ENCODE measurements at regions not wholly inside any gene's neighbourhood (a gene's known extent, or its start where the extent isn't known, plus 50 kb on each side); places are given as distances from the start of the nearest gene placed in this dataset.

GRCh38 chr14:22177870-22178269, 411.2 kb downstream of the DAD1 start:
- TF ChIP-seq CTCF (IDR thresholded peaks at IDR 0.05) (no peak), POLR2A (IDR thresholded peaks at IDR 0.05) (no peak)
